MCF 10A (cell line): ENCODE measurements at regions not wholly inside any gene's neighbourhood (a gene's known extent, or its start where the extent isn't known, plus 50 kb on each side); places are given as distances from the start of the nearest gene placed in this dataset.
A peak's percentile ranks its signal among the peaks of the same experiment; 100 is the strongest.

Experiments
- BruUV-seq: library from RNA; stranded (reverse); fragments of 400-500 nt; replicated peaks from 2 replicates; lab custom pipeline; 2021; lab: Mats Ljungman, UMichigan
- CTCF ChIA-PET: fragments of 300-600 bp; sonication (Branson Sonifier 250); formaldehyde crosslinking; extraction: SDS; loops from one replicate; lab custom pipeline; 2021; ENCODE audit warnings: antibody characterized with exemption, inconsistent platforms; lab: Yijun Ruan, JAX
- POLR2A ChIA-PET: fragments of 300-600, 350-650 bp; sonication (Branson Sonifier 250); formaldehyde crosslinking; extraction: SDS; loops from one replicate; lab custom pipeline; 2020; ENCODE audit warnings: antibody characterized with exemption, inconsistent platforms; lab: Yijun Ruan, JAX
- DNase-seq: peaks from one replicate; pipeline ENCODE4 v3.0.0-alpha.2; 2018; ENCODE audit not compliant: unreplicated experiment
- H3K27ac Mint-ChIP-seq: one replicate; pipeline ENCODE4 v1.8.0; 2022; ENCODE audit warnings: mild to moderate bottlenecking, low read depth, mixed read lengths; ENCODE audit not compliant: unreplicated experiment
- H3K27me3 Mint-ChIP-seq: one replicate; pipeline ENCODE4 v1.8.0; 2022; ENCODE audit warnings: mixed read lengths; ENCODE audit not compliant: insufficient read depth, unreplicated experiment
- H3K36me3 Mint-ChIP-seq: one replicate; pipeline ENCODE4 v1.8.0; 2022; ENCODE audit warnings: mild to moderate bottlenecking, moderate library complexity, mixed read lengths; ENCODE audit not compliant: insufficient read depth, unreplicated experiment
- H3K4me1 Mint-ChIP-seq: one replicate; pipeline ENCODE4 v1.8.0; 2022; ENCODE audit warnings: mixed read lengths; ENCODE audit not compliant: insufficient read depth, unreplicated experiment
- H3K4me3 Mint-ChIP-seq: one replicate; pipeline ENCODE4 v1.8.0; 2022; ENCODE audit warnings: mild to moderate bottlenecking, moderate library complexity, mixed read lengths; ENCODE audit not compliant: unreplicated experiment
- H3K9me3 Mint-ChIP-seq: one replicate; pipeline ENCODE4 v1.8.0; 2022; ENCODE audit warnings: mixed read lengths; ENCODE audit not compliant: unreplicated experiment
- CTCF ChIP-seq: fragments of 200-600 bp; IDR thresholded peaks from one replicate; pipeline ENCODE4 v1.8.0; 2022; ENCODE audit warnings: antibody characterized with exemption, mild to moderate bottlenecking; ENCODE audit not compliant: unreplicated experiment
- intact Hi-C: fragments of 100-400 bp; cut with micrococcal nuclease; formaldehyde crosslinking; loops from 2 replicates; pipeline ENCODE4 v1.14.1; 2022

GRCh38 chr16:48860341-48860740 is 250.4 kb upstream of the N4BP1 start:
- peak; percentile 41 for DNase-seq
- Mint-ChIP-seq H3K27me3 (peaks cover 13% of the 10 kb centered on the region), H3K4me3 (no peak overlapping the region), H3K9me3 (no peaks in the 10 kb centered on the region), H3K36me3 (no peaks in the 10 kb centered on the region), H3K4me1 (peaks cover 6% of the 10 kb centered on the region), H3K27ac (no peak overlapping the region)
- POLR2A ChIA-PET = interaction anchor here (0.6 kb wide), 1 partner anchor 51 kb away, joined by 3 read pairs; no protein-coding TSS in a partner anchor
- no TSS peak for BruUV-seq
- intact Hi-C loops = no loop called here
- no peak for TF ChIP-seq CTCF
- CTCF ChIA-PET = no interaction called here

- no TSS peak for BruUV-seq
- Mint-ChIP-seq H3K27ac (no peak overlapping the region), H3K36me3 (no peaks in the 10 kb centered on the region), H3K9me3 (no peaks in the 10 kb centered on the region), H3K27me3 (peaks cover 18% of the 10 kb centered on the region), H3K4me3 (no peak overlapping the region), H3K4me1 (no peaks in the 10 kb centered on the region)
- intact Hi-C loops = no loop called here
- POLR2A ChIA-PET = no interaction called here
- TF ChIP-seq CTCF = no peak
- DNase-seq = no peak
- CTCF ChIA-PET = interaction anchor here (0.7 kb wide), 1 partner anchor 11 kb away, joined by 3 read pairs; no protein-coding TSS in a partner anchor
Measured at GRCh38 chr16:48852951-48853350, 243.0 kb upstream of the N4BP1 start.

- no peak for TF ChIP-seq CTCF
- no peaks in the 10 kb centered on the region for H3K36me3 Mint-ChIP-seq
- peaks cover 18% of the 10 kb centered on the region for H3K27me3 Mint-ChIP-seq
- BruUV-seq = no TSS peak
- ChIA-PET CTCF (interaction anchor here (0.6 kb wide), 1 partner anchor 165 kb away, joined by 4 read pairs; no protein-coding TSS in a partner anchor), POLR2A (no interaction called here)
- intact Hi-C loops = no loop called here
- no peak overlapping the region for H3K27ac Mint-ChIP-seq
- no peaks in the 10 kb centered on the region for H3K4me1 Mint-ChIP-seq
- DNase-seq = no peak
- H3K4me3 Mint-ChIP-seq = no peak overlapping the region
- H3K9me3 Mint-ChIP-seq = no peaks in the 10 kb centered on the region
Measured at GRCh38 chr16:48852458-48852857, 242.5 kb upstream of the N4BP1 start.

GRCh38 chr16:48850097-48850770 is 240.3 kb upstream of the N4BP1 start:
- TF ChIP-seq CTCF = no peak
- no peaks in the 10 kb centered on the region for H3K4me1 Mint-ChIP-seq
- no peaks in the 10 kb centered on the region for H3K9me3 Mint-ChIP-seq
- intact Hi-C loops = no loop called here
- H3K4me3 Mint-ChIP-seq = no peak overlapping the region
- H3K27ac Mint-ChIP-seq = no peak overlapping the region
- no peaks in the 10 kb centered on the region for H3K36me3 Mint-ChIP-seq
- DNase-seq = no peak
- peaks cover 16% of the 10 kb centered on the region for H3K27me3 Mint-ChIP-seq
- no TSS peak for BruUV-seq
- POLR2A ChIA-PET = interaction anchor here (0.6 kb wide), 1 partner anchor 133 kb away, joined by 3 read pairs; no protein-coding TSS in a partner anchor
- CTCF ChIA-PET = interaction anchor here (0.6 kb wide), 1 partner anchor 516 kb away, joined by 3 read pairs; no protein-coding TSS in a partner anchor
